ENCODE measurements at regions not wholly inside any gene's neighbourhood (a gene's known extent, or its start where the extent isn't known, plus 50 kb on each side); places are given as distances from the start of the nearest gene placed in this dataset.

GRCh38 chr11:80778432-80778831, 1337.6 kb upstream of the TENM4 start:
- TF ChIP-seq POLR2A (IDR thresholded peaks at IDR 0.05; ENCODE audit: low read length) (no peak), GATA1 (IDR thresholded peaks at IDR 0.05; ENCODE audit: low read depth, low read length) (no peak)
